Smooth muscle cell (in vitro differentiated cells): ENCODE measurements at regions not wholly inside any gene's neighbourhood (a gene's known extent, or its start where the extent isn't known, plus 50 kb on each side); places are given as distances from the start of the nearest gene placed in this dataset.

Experiments
- DNase-seq: peaks from one replicate; lab custom pipeline; 2025; ENCODE audit not compliant: unreplicated experiment; lab: John Stamatoyannopoulos, UW
- H2AFZ ChIP-seq: fragments of 200-600 bp; sonication (generic); 2 replicates; pipeline ENCODE4 v1.6.0; 2016; ENCODE audit warnings: antibody characterized with exemption, low read depth, mild to moderate bottlenecking
- H3F3A ChIP-seq: fragments of 200-600 bp; sonication (generic); 2 replicates; pipeline ENCODE4 v1.6.0; 2017; ENCODE audit warnings: antibody characterized with exemption, low read depth
- H3K27ac ChIP-seq: fragments of 200-600 bp; sonication (generic); 2 replicates; pipeline ENCODE4 v1.5.1; 2016; ENCODE audit warnings: low read depth, mild to moderate bottlenecking
- H3K27me3 ChIP-seq: fragments of 200-600 bp; sonication (generic); 2 replicates; pipeline ENCODE4 v1.6.1; 2016; ENCODE audit warnings: low read depth, mild to moderate bottlenecking
- H3K36me3 ChIP-seq: fragments of 200-600 bp; sonication (generic); 2 replicates; pipeline ENCODE4 v1.5.1; 2016; ENCODE audit warnings: low read depth
- H3K4me1 ChIP-seq: fragments of 200-600 bp; sonication (generic); 2 replicates; pipeline ENCODE4 v1.5.1; 2016; ENCODE audit warnings: low read depth
- H3K4me2 ChIP-seq: fragments of 200-600 bp; sonication (generic); 2 replicates; pipeline ENCODE4 v1.6.0; 2016; ENCODE audit warnings: mild to moderate bottlenecking
- H3K4me3 ChIP-seq: fragments of 200-600 bp; sonication (generic); 2 replicates; pipeline ENCODE4 v1.5.1; 2016; ENCODE audit warnings: mild to moderate bottlenecking
- H3K79me2 ChIP-seq: fragments of 200-600 bp; sonication (generic); 2 replicates; pipeline ENCODE4 v1.6.0; 2016; ENCODE audit warnings: low read depth, mild to moderate bottlenecking
- H3K9ac ChIP-seq: fragments of 200-600 bp; sonication (generic); 2 replicates; pipeline ENCODE4 v1.6.0; 2016; ENCODE audit warnings: low read depth
- H3K9me3 ChIP-seq: fragments of 200-600 bp; sonication (generic); replicated peaks from 2 replicates; pipeline ENCODE4 v1.5.1; 2016; ENCODE audit warnings: low read depth
- H4K20me1 ChIP-seq: fragments of 200-600 bp; sonication (generic); 2 replicates; pipeline ENCODE4 v1.6.0; 2016; ENCODE audit warnings: low read depth
- WGBS: methylation state at CpG from one replicate; pipeline ENCODE4 v1.1.7; 2016; ENCODE audit warnings: low lambda C conversion rate; 5-methylcytosine and 5-hydroxymethylcytosine counted together
- TF ChIP-seq, protein P1 (sequence below): fragments of 200-600 bp; sonication (generic); IDR thresholded peaks from 2 replicates; pipeline ENCODE4 v1.5.1; 2017; ENCODE audit warnings: borderline replicate concordance, mild to moderate bottlenecking, antibody characterized with exemption; ENCODE audit not compliant: insufficient read depth, poor library complexity, severe bottlenecking

DNA sequence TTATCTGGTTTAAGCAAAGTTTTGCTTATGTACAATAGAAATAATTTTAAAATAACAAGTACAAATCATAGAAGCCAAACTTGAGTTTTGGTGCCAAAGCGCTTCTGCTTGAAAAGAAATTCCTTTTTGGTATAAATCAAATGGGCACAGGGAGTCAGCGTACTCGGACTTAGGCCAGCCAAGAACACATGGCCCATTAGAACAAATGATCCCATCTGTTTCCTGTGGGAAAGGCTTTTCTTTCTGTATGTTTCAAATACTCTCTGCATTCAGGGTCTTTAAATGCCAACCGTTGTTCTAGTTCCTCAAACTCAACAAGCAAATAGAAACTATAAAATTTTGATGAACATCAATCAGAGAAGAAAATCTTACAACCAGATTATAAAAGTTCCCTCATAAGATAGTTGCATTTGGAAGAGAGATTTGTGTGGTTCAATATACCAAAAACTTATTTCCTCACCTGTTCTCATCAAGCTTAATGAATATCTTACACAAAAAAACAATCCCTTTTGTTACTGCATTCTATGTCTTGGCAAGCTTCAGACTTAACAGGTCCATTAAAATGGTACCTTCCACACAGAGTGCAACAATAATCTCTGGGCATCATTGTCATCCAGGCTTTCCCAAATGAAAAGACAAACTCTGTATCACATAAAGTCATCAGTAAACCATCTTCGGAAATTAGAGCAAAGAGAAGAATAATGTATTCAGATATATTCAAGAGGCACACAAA lies 739.8 kb upstream of the API5 start:
- Histone ChIP-seq H3K4me3 (no peak overlapping the region), H3K27ac (no peak overlapping the region), H3K4me2 (no peak overlapping the region), H3K79me2 (no peaks in the 10 kb centered on the region), H3F3A (no peaks in the 10 kb centered on the region), H3K9me3 (no peaks in the 10 kb centered on the region), H3K36me3 (no peaks in the 10 kb centered on the region), H4K20me1 (no peaks in the 10 kb centered on the region), H3K27me3 (no peaks in the 10 kb centered on the region), H3K4me1 (no peaks in the 10 kb centered on the region), H2AFZ (no peak overlapping the region), H3K9ac (no peak overlapping the region)
- TF ChIP-seq, protein P1, sequence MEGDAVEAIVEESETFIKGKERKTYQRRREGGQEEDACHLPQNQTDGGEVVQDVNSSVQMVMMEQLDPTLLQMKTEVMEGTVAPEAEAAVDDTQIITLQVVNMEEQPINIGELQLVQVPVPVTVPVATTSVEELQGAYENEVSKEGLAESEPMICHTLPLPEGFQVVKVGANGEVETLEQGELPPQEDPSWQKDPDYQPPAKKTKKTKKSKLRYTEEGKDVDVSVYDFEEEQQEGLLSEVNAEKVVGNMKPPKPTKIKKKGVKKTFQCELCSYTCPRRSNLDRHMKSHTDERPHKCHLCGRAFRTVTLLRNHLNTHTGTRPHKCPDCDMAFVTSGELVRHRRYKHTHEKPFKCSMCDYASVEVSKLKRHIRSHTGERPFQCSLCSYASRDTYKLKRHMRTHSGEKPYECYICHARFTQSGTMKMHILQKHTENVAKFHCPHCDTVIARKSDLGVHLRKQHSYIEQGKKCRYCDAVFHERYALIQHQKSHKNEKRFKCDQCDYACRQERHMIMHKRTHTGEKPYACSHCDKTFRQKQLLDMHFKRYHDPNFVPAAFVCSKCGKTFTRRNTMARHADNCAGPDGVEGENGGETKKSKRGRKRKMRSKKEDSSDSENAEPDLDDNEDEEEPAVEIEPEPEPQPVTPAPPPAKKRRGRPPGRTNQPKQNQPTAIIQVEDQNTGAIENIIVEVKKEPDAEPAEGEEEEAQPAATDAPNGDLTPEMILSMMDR = no peak
- no peak for DNase-seq
- WGBS = 89% methylated on average over 5 of the region's 5 CpGs

DNA sequence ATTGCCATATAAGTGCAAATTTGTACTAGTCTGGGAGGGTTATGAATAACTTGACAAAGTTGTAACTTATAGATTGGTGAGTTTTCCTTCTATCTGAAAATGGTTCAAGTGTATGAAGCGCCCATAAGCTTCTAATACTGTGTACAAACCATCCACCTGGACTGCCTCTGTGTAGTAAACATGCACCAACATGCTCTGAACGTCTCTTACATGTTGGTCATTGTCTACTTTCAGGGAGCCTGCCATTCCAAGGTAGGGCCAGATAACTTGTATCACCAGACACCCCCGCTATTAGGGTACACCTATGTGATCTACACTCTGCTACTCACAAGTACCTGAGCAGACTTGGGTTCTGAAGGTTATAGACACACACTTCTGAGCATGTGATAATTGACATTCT lies 735.5 kb upstream of the API5 start:
- no peak for DNase-seq
- Histone ChIP-seq H3K36me3 (no peaks in the 10 kb centered on the region), H2AFZ (no peak overlapping the region), H3K4me1 (no peaks in the 10 kb centered on the region), H3K27me3 (no peaks in the 10 kb centered on the region), H3K4me2 (no peak overlapping the region), H3K27ac (no peak overlapping the region), H4K20me1 (no peaks in the 10 kb centered on the region), H3F3A (no peaks in the 10 kb centered on the region), H3K9me3 (no peaks in the 10 kb centered on the region), H3K9ac (no peak overlapping the region), H3K79me2 (no peaks in the 10 kb centered on the region), H3K4me3 (no peak overlapping the region)
- TF ChIP-seq, protein P1 = no peak
- 83% methylated on average over 3 of the region's 3 CpGs for WGBS

DNA sequence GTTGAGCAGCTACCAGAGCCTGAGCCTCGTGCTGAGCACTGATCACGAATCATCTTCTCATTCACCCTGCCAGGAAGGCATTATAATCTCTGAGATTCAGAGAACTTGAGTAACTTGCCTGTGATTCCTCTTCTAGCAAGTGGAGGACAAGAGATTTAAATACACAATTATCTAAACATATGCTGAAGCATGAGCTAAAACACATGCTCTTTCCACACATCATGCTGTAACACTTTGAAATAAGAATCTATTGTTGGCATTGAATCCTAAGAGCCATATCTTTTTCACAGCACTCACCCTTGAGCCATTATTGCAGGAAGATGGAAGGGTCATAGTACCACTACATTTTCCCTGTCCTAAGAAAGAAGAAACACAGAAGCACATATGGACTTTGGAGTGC lies 722.5 kb upstream of the API5 start:
- H3K36me3 ChIP-seq = no peaks in the 10 kb centered on the region
- H3K27ac ChIP-seq = no peak overlapping the region
- H4K20me1 ChIP-seq = no peaks in the 10 kb centered on the region
- no peaks in the 10 kb centered on the region for H3K79me2 ChIP-seq
- no peaks in the 10 kb centered on the region for H3K9me3 ChIP-seq
- 72% methylated on average over 2 of the region's 2 CpGs for WGBS
- no peaks in the 10 kb centered on the region for H3K4me1 ChIP-seq
- TF ChIP-seq, protein P1 = no peak
- H3F3A ChIP-seq = no peaks in the 10 kb centered on the region
- DNase-seq = no peak
- H2AFZ ChIP-seq = no peak overlapping the region
- H3K27me3 ChIP-seq = no peaks in the 10 kb centered on the region
- no peak overlapping the region for H3K9ac ChIP-seq
- no peak overlapping the region for H3K4me2 ChIP-seq
- H3K4me3 ChIP-seq = no peak overlapping the region

DNA sequence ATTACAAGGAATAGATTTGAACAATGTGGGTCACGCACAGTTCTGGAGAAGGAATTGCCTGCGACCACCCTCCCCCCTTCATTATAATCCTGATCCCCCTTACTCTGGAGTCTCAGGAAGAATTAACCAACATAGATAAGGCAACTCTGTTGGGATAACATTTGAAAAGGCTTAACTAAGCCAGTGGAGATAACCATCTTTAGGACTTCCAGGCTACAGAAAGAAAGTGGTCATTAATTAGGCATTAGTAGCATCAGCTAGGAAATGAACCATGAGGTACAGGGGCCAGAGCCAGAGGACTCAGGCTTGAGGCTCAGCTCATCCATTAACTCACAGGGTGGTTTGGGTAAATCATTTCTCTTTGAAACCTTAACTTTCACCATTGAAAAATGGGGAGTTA lies 720.0 kb upstream of the API5 start:
- no peaks in the 10 kb centered on the region for H3K27me3 ChIP-seq
- no peak overlapping the region for H2AFZ ChIP-seq
- H4K20me1 ChIP-seq = no peaks in the 10 kb centered on the region
- H3K4me3 ChIP-seq = no peak overlapping the region
- no peak overlapping the region for H3K27ac ChIP-seq
- H3K9me3 ChIP-seq = no peaks in the 10 kb centered on the region
- TF ChIP-seq, protein P1 = no peak
- no peaks in the 10 kb centered on the region for H3F3A ChIP-seq
- no peak overlapping the region for H3K9ac ChIP-seq
- H3K4me1 ChIP-seq = no peaks in the 10 kb centered on the region
- DNase-seq = no peak
- no peaks in the 10 kb centered on the region for H3K36me3 ChIP-seq
- WGBS = 42% methylated on average over 2 of the region's 2 CpGs
- no peaks in the 10 kb centered on the region for H3K79me2 ChIP-seq
- no peak overlapping the region for H3K4me2 ChIP-seq
